ENCODE measurements at regions not wholly inside any gene's neighbourhood (a gene's known extent, or its start where the extent isn't known, plus 50 kb on each side); places are given as distances from the start of the nearest gene placed in this dataset.

DNA sequence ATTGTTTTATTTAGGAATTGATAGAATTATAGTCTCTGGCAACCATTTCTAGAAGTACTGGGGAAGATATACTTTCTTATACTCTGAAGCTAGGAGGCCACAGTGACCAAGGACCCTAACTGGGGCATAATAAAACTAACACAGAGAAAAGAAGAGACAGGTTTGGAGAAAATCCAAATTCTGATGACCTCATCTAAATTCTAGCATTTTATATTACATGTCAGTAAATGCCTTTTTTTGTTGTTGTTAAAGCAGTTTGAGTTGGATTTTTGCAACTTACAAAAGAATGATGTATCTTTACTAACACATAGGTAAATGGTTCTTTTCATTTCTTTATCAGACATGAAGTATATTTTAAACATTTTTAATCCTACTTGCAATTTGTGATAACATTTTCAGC, 933.3 kb downstream of the TMTC2 start:
- BruUV-seq (replicated peaks), result no TSS peak
- peaks cover 4% of the 10 kb centered on the region for H3K9me3 Mint-ChIP-seq (ENCODE audit: low read depth, unreplicated experiment)
- TF ChIP-seq, protein P1, sequence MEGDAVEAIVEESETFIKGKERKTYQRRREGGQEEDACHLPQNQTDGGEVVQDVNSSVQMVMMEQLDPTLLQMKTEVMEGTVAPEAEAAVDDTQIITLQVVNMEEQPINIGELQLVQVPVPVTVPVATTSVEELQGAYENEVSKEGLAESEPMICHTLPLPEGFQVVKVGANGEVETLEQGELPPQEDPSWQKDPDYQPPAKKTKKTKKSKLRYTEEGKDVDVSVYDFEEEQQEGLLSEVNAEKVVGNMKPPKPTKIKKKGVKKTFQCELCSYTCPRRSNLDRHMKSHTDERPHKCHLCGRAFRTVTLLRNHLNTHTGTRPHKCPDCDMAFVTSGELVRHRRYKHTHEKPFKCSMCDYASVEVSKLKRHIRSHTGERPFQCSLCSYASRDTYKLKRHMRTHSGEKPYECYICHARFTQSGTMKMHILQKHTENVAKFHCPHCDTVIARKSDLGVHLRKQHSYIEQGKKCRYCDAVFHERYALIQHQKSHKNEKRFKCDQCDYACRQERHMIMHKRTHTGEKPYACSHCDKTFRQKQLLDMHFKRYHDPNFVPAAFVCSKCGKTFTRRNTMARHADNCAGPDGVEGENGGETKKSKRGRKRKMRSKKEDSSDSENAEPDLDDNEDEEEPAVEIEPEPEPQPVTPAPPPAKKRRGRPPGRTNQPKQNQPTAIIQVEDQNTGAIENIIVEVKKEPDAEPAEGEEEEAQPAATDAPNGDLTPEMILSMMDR (IDR thresholded peaks at IDR 0.05; ENCODE audit: unreplicated experiment), result no peak
- no peaks in the 10 kb centered on the region for H3K36me3 Mint-ChIP-seq (ENCODE audit: insufficient read depth, unreplicated experiment)
- no peaks in the 10 kb centered on the region for H3K4me1 Mint-ChIP-seq (ENCODE audit: low read depth, unreplicated experiment)
- H3K27me3 Mint-ChIP-seq (ENCODE audit: unreplicated experiment), result no peaks in the 10 kb centered on the region
- CTCF ChIA-PET, result no interaction called here
- no peak for DNase-seq
- H3K27ac Mint-ChIP-seq (ENCODE audit: unreplicated experiment), result no peak overlapping the region
- H3K4me3 Mint-ChIP-seq (ENCODE audit: low read depth, unreplicated experiment), result no peak overlapping the region
- intact Hi-C loops (cut with micrococcal nuclease; ENCODE audit: unreplicated experiment), result no loop called here

DNA sequence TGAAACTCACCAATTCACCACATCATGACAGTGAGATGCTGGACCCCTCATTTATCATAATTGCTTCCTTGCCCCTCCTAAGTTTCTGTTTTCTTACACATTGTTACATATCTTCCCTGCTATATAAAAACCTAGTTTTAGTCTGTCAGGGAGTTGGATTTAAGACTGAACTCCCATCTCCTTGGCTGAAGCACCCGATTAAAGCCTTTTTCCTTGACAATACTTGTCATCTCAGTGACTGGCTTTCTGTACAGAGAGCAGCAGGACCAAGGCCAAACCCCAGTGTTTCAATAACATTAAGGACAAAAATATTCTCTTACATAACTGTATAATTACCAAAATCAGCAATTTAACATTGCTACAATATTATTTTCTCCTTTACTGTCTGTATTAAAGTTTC, 928.4 kb downstream of the TMTC2 start:
- Mint-ChIP-seq H3K9me3 (ENCODE audit: low read depth, unreplicated experiment) (peaks cover 10% of the 10 kb centered on the region), H3K4me3 (ENCODE audit: low read depth, unreplicated experiment) (no peak overlapping the region), H3K27me3 (ENCODE audit: unreplicated experiment) (no peaks in the 10 kb centered on the region), H3K36me3 (ENCODE audit: insufficient read depth, unreplicated experiment) (no peaks in the 10 kb centered on the region), H3K27ac (ENCODE audit: unreplicated experiment) (no peak overlapping the region), H3K4me1 (ENCODE audit: low read depth, unreplicated experiment) (no peaks in the 10 kb centered on the region)
- CTCF ChIA-PET, result no interaction called here
- TF ChIP-seq, protein P1 (IDR thresholded peaks at IDR 0.05; ENCODE audit: unreplicated experiment), result no peak
- BruUV-seq (replicated peaks), result no TSS peak
- DNase-seq, result no peak
- intact Hi-C loops (cut with micrococcal nuclease; ENCODE audit: unreplicated experiment), result no loop called here

DNA sequence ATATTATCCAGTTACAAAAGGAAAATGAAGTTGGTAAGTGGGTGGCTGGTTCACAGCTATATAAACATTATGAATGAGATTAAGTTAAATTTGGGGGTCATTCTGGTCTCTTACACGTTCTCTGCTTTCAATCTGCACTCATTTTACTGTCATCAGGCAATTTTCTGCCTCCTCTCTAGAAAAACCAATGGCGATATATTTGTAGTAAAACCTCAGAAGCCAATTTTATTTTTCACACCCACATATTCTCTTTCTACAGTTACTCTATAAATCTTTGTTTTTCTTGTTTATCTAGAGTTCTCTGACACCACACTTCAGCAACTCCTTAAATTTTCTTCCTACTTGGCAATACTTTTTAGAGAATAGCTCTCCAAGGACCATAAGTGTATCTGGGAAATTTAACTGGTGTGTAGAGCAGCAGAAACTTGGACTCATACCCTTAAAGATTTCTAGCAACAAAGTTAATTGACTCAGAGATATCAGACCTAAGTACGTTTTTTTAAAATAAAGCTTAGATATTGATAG, 926.9 kb downstream of the TMTC2 start:
- Mint-ChIP-seq H3K36me3 (ENCODE audit: insufficient read depth, unreplicated experiment) (no peaks in the 10 kb centered on the region), H3K27me3 (ENCODE audit: unreplicated experiment) (no peaks in the 10 kb centered on the region), H3K4me1 (ENCODE audit: low read depth, unreplicated experiment) (no peaks in the 10 kb centered on the region), H3K4me3 (ENCODE audit: low read depth, unreplicated experiment) (no peak overlapping the region), H3K9me3 (ENCODE audit: low read depth, unreplicated experiment) (peaks cover 16% of the 10 kb centered on the region), H3K27ac (ENCODE audit: unreplicated experiment) (no peak overlapping the region)
- TF ChIP-seq, protein P1 (IDR thresholded peaks at IDR 0.05; ENCODE audit: unreplicated experiment), result no peak
- BruUV-seq (replicated peaks), result no TSS peak
- CTCF ChIA-PET, result no interaction called here
- no peak for DNase-seq
- intact Hi-C loops (cut with micrococcal nuclease; ENCODE audit: unreplicated experiment), result no loop called here

- Mint-ChIP-seq H3K27me3 (ENCODE audit: unreplicated experiment) (no peaks in the 10 kb centered on the region), H3K4me3 (ENCODE audit: low read depth, unreplicated experiment) (no peak overlapping the region), H3K4me1 (ENCODE audit: low read depth, unreplicated experiment) (no peaks in the 10 kb centered on the region), H3K27ac (ENCODE audit: unreplicated experiment) (no peak overlapping the region), H3K9me3 (ENCODE audit: low read depth, unreplicated experiment) (peaks cover 14% of the 10 kb centered on the region), H3K36me3 (ENCODE audit: insufficient read depth, unreplicated experiment) (no peaks in the 10 kb centered on the region)
- CTCF ChIA-PET, result no interaction called here
- BruUV-seq (replicated peaks), result no TSS peak
- DNase-seq, result no peak
- intact Hi-C loops (cut with micrococcal nuclease; ENCODE audit: unreplicated experiment), result no loop called here
- TF ChIP-seq, protein P1 (IDR thresholded peaks at IDR 0.05; ENCODE audit: unreplicated experiment), result no peak
Measured at GRCh38 chr12:83603106-83603505, 916.4 kb downstream of the TMTC2 start.
